ENCODE measurements at regions not wholly inside any gene's neighbourhood (a gene's known extent, or its start where the extent isn't known, plus 50 kb on each side); places are given as distances from the start of the nearest gene placed in this dataset.

DNA sequence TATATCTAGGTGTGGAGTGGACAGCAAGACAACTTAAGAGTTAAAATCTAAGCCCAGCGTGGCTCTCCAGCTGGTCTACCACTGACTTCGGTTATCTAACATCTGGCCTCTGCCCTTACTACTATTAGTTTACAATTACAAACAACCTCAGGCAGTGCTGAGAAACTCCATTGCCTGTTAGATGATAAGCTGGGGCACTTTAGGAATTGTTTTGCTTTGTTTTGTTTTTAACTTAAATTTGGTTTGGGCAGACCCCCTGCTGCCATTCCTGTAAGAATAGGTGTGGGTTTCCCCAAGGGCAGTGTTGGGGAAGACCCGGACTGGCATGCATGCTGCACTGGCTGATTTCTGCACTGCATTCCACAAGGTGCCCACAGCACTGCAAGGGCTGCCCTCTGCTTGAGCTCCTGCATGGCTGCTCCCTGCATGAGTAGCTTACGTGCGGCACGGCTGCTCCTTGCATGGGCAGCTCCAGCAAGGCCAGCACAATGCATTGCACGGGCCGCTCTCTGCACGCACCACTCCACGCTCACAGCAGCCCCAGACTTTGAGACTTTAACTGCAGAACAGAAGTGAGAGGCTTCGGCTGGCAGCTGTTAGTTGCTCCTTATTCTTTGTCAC is 74.2 kb upstream of the SERTAD2 start:
- no peak for TF ChIP-seq CEBPB (IDR thresholded peaks at IDR 0.05)
- TF ChIP-seq FOXM1 (IDR thresholded peaks at IDR 0.05; ENCODE audit: borderline replicate concordance, low read depth), result no peak
- TF ChIP-seq YY1 (IDR thresholded peaks at IDR 0.05; ENCODE audit: low read depth), result no peak
- TF ChIP-seq, protein P1, sequence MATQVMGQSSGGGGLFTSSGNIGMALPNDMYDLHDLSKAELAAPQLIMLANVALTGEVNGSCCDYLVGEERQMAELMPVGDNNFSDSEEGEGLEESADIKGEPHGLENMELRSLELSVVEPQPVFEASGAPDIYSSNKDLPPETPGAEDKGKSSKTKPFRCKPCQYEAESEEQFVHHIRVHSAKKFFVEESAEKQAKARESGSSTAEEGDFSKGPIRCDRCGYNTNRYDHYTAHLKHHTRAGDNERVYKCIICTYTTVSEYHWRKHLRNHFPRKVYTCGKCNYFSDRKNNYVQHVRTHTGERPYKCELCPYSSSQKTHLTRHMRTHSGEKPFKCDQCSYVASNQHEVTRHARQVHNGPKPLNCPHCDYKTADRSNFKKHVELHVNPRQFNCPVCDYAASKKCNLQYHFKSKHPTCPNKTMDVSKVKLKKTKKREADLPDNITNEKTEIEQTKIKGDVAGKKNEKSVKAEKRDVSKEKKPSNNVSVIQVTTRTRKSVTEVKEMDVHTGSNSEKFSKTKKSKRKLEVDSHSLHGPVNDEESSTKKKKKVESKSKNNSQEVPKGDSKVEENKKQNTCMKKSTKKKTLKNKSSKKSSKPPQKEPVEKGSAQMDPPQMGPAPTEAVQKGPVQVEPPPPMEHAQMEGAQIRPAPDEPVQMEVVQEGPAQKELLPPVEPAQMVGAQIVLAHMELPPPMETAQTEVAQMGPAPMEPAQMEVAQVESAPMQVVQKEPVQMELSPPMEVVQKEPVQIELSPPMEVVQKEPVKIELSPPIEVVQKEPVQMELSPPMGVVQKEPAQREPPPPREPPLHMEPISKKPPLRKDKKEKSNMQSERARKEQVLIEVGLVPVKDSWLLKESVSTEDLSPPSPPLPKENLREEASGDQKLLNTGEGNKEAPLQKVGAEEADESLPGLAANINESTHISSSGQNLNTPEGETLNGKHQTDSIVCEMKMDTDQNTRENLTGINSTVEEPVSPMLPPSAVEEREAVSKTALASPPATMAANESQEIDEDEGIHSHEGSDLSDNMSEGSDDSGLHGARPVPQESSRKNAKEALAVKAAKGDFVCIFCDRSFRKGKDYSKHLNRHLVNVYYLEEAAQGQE (IDR thresholded peaks at IDR 0.05; ENCODE audit: low read depth), result no peak
- no peak for TF ChIP-seq NFIC (IDR thresholded peaks at IDR 0.05)
- no peak for TF ChIP-seq TCF12 (IDR thresholded peaks at IDR 0.05; ENCODE audit: low read depth)

All from Ishikawa (cell line).